ENCODE measurements at regions not wholly inside any gene's neighbourhood (a gene's known extent, or its start where the extent isn't known, plus 50 kb on each side); places are given as distances from the start of the nearest gene placed in this dataset.

DNA sequence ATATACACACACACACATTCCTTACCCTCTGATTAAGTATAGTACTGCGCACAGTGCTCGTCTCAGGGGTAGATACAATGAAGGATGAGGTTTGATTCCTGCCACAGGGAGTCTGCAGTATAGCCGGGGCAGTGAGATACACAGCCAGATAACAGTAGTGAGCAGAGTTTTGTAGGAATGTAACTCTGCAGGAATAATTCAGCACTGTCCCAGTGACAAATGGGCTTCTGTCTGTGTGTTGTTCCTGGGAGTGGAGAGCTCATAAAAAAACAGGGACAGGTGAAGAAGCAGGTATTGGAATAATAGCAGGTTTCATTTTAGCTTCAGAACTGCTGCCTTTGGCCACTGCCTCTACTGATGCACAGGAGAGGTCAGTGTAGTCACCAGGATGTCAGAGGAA, 85.3 kb upstream of the OR9Q1 start:
- no peak overlapping the region for H3K27ac ChIP-seq (ENCODE audit: low read depth in 1 of 2, low read length in 2 of 2)
- peaks cover 0 to 2% (median 0%) of the 10 kb centered on the region in 4 donors for H3K9me3 ChIP-seq (ENCODE audit: control insufficient read depth in 4 of 4, low read length in 3 of 4)
- H3K4me3 ChIP-seq (ENCODE audit: low read depth in 1 of 3, low read length in 3 of 3), result no peak overlapping the region
- no peak for DNase-seq (ENCODE audit: low spot score)
- H3K4me1 ChIP-seq (ENCODE audit: control insufficient read depth in 4 of 4, insufficient read depth in 4 of 4, low read length in 3 of 4), result no peaks in the 10 kb centered on the region
- no peak overlapping the region for H3K9ac ChIP-seq (ENCODE audit: low read depth in 1 of 2, low read length in 2 of 2)
- H3K27me3 ChIP-seq (ENCODE audit: control insufficient read depth in 4 of 4, insufficient read depth in 4 of 4, low read length in 3 of 4), result peaks cover 0 to 3% (median 0%) of the 10 kb centered on the region in 4 donors
- no peaks in the 10 kb centered on the region for H3K36me3 ChIP-seq (ENCODE audit: control insufficient read depth in 4 of 4, insufficient read depth in 3 of 4, low read depth in 1 of 4, low read length in 3 of 4)
- 64% methylated on average over 3 of the region's 3 CpGs for WGBS
- TF ChIP-seq, protein P1, sequence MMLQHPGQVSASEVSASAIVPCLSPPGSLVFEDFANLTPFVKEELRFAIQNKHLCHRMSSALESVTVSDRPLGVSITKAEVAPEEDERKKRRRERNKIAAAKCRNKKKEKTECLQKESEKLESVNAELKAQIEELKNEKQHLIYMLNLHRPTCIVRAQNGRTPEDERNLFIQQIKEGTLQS (IDR thresholded peaks at IDR 0.05), result no peak
- no peak for TF ChIP-seq HNF4G (IDR thresholded peaks at IDR 0.05)
- no peak for TF ChIP-seq YY1 (IDR thresholded peaks at IDR 0.05)

DNA sequence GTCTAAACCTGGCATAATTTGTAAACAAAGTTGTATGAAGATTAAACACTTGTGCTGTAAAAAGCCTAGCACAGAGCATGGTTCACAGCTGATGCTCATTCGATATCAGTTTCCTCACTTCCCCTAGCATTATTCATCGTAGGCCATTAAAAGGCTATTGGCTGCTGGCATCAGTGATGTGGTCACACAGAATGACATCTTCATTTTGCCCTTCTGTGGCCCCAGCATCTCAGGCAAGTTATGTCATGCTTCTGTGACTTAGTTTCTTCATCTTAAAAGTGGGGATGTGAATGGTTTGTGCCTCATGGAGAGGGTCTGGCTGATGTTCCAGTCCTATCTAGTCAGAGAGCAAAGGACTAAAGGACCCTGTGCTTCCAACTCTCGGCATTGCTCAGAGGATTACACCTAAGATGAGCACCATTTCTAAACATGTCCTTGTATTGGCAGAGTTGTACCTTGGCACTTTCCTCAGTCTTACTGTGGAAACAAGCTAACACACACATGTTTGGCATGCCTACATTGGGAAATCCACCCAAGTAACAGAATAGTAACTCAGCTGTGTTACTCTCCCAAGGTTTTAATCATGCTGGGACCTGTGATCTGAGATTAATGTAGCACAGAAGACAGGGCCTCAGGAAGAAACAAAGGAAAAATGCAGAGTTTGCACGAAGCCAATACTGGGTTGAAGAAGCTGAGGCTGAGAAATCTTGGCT, 83.5 kb upstream of the OR9Q1 start:
- 81% methylated on average over 4 of the region's 4 CpGs for WGBS
- no peak overlapping the region for H3K4me3 ChIP-seq (ENCODE audit: low read depth in 1 of 3, low read length in 3 of 3)

More for the DNA sequence above, 83.5 kb upstream of the OR9Q1 start:
- H3K36me3 ChIP-seq (ENCODE audit: control insufficient read depth in 4 of 4, insufficient read depth in 3 of 4, low read depth in 1 of 4, low read length in 3 of 4), result no peaks in the 10 kb centered on the region
- H3K9ac ChIP-seq (ENCODE audit: low read depth in 1 of 2, low read length in 2 of 2), result no peak overlapping the region
- H3K27me3 ChIP-seq (ENCODE audit: control insufficient read depth in 4 of 4, insufficient read depth in 4 of 4, low read length in 3 of 4), result peaks cover 0 to 3% (median 0%) of the 10 kb centered on the region in 4 donors
- DNase-seq (ENCODE audit: low spot score), result no peak
- no peaks in the 10 kb centered on the region for H3K4me1 ChIP-seq (ENCODE audit: control insufficient read depth in 4 of 4, insufficient read depth in 4 of 4, low read length in 3 of 4)
- H3K9me3 ChIP-seq (ENCODE audit: control insufficient read depth in 4 of 4, low read length in 3 of 4), result no peaks in the 10 kb centered on the region
- no peak overlapping the region for H3K27ac ChIP-seq (ENCODE audit: low read depth in 1 of 2, low read length in 2 of 2)
- TF ChIP-seq, protein P2, sequence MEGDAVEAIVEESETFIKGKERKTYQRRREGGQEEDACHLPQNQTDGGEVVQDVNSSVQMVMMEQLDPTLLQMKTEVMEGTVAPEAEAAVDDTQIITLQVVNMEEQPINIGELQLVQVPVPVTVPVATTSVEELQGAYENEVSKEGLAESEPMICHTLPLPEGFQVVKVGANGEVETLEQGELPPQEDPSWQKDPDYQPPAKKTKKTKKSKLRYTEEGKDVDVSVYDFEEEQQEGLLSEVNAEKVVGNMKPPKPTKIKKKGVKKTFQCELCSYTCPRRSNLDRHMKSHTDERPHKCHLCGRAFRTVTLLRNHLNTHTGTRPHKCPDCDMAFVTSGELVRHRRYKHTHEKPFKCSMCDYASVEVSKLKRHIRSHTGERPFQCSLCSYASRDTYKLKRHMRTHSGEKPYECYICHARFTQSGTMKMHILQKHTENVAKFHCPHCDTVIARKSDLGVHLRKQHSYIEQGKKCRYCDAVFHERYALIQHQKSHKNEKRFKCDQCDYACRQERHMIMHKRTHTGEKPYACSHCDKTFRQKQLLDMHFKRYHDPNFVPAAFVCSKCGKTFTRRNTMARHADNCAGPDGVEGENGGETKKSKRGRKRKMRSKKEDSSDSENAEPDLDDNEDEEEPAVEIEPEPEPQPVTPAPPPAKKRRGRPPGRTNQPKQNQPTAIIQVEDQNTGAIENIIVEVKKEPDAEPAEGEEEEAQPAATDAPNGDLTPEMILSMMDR (IDR thresholded peaks at IDR 0.05; ENCODE audit: low read depth, low read length, missing input control), result no peak
- TF ChIP-seq, protein P3, sequence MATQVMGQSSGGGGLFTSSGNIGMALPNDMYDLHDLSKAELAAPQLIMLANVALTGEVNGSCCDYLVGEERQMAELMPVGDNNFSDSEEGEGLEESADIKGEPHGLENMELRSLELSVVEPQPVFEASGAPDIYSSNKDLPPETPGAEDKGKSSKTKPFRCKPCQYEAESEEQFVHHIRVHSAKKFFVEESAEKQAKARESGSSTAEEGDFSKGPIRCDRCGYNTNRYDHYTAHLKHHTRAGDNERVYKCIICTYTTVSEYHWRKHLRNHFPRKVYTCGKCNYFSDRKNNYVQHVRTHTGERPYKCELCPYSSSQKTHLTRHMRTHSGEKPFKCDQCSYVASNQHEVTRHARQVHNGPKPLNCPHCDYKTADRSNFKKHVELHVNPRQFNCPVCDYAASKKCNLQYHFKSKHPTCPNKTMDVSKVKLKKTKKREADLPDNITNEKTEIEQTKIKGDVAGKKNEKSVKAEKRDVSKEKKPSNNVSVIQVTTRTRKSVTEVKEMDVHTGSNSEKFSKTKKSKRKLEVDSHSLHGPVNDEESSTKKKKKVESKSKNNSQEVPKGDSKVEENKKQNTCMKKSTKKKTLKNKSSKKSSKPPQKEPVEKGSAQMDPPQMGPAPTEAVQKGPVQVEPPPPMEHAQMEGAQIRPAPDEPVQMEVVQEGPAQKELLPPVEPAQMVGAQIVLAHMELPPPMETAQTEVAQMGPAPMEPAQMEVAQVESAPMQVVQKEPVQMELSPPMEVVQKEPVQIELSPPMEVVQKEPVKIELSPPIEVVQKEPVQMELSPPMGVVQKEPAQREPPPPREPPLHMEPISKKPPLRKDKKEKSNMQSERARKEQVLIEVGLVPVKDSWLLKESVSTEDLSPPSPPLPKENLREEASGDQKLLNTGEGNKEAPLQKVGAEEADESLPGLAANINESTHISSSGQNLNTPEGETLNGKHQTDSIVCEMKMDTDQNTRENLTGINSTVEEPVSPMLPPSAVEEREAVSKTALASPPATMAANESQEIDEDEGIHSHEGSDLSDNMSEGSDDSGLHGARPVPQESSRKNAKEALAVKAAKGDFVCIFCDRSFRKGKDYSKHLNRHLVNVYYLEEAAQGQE (IDR thresholded peaks at IDR 0.05), result no peak
- no peak for TF ChIP-seq HNF4G (IDR thresholded peaks at IDR 0.05)
- no peak for TF ChIP-seq JUND (IDR thresholded peaks at IDR 0.05)
- no peak for TF ChIP-seq RXRA (IDR thresholded peaks at IDR 0.05)
- no peak for TF ChIP-seq SP1 (IDR thresholded peaks at IDR 0.05)
- no peak for TF ChIP-seq FOXA1 (IDR thresholded peaks at IDR 0.05)
- no peak for TF ChIP-seq YY1 (IDR thresholded peaks at IDR 0.05)
- no peak for TF ChIP-seq EGR1 (IDR thresholded peaks at IDR 0.05; ENCODE audit: low read depth in 2 of 2)
- no peak for TF ChIP-seq TAF1 (conservative IDR thresholded peaks at IDR 0.05)
- TF ChIP-seq HNF4A (conservative IDR thresholded peaks at IDR 0.05), result no peak
- TF ChIP-seq, protein P1 (IDR thresholded peaks at IDR 0.05), result no peak
- TF ChIP-seq, protein P4, sequence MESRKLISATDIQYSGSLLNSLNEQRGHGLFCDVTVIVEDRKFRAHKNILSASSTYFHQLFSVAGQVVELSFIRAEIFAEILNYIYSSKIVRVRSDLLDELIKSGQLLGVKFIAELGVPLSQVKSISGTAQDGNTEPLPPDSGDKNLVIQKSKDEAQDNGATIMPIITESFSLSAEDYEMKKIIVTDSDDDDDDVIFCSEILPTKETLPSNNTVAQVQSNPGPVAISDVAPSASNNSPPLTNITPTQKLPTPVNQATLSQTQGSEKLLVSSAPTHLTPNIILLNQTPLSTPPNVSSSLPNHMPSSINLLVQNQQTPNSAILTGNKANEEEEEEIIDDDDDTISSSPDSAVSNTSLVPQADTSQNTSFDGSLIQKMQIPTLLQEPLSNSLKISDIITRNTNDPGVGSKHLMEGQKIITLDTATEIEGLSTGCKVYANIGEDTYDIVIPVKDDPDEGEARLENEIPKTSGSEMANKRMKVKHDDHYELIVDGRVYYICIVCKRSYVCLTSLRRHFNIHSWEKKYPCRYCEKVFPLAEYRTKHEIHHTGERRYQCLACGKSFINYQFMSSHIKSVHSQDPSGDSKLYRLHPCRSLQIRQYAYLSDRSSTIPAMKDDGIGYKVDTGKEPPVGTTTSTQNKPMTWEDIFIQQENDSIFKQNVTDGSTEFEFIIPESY (IDR thresholded peaks at IDR 0.05), result no peak
- TF ChIP-seq NR2F2 (IDR thresholded peaks at IDR 0.05), result no peak
- no peak for TF ChIP-seq RAD21 (IDR thresholded peaks at IDR 0.05)
- TF ChIP-seq GABPA (IDR thresholded peaks at IDR 0.05 in 1 of 2, conservative IDR thresholded peaks at IDR 0.05 in 1 of 2), result no peak
- TF ChIP-seq, protein P5, sequence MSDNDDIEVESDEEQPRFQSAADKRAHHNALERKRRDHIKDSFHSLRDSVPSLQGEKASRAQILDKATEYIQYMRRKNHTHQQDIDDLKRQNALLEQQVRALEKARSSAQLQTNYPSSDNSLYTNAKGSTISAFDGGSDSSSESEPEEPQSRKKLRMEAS (IDR thresholded peaks at IDR 0.05), result no peak
- no peak for TF ChIP-seq FOXA2 (IDR thresholded peaks at IDR 0.05)

Data from liver (tissue), 8 donors.